HUDEP-2 (cell line): ENCODE measurements at regions not wholly inside any gene's neighbourhood (a gene's known extent, or its start where the extent isn't known, plus 50 kb on each side); places are given as distances from the start of the nearest gene placed in this dataset.
"Not testable (repeated sequence)": the region's sequence is repeated elsewhere in the genome, so short reads cannot be mapped to it uniquely, and the experiment has no call there.

ENCODE experiments used
- DNase-seq, 76 experiments: peaks; one replicate each; lab custom pipeline; 2025; ENCODE audit not compliant: unreplicated experiment in 76 of 76; lab: John Stamatoyannopoulos, UW

GRCh38 chr4:120318196-120318846 is 251.7 kb upstream of the MAD2L1 start:
- no peak for DNase-seq

GRCh38 chr4:120317713-120318112 is 251.1 kb upstream of the MAD2L1 start:
- no peak for DNase-seq

GRCh38 chr4:120316416-120316815 is 249.8 kb upstream of the MAD2L1 start:
- DNase-seq: no peak

- no peak for DNase-seq
Measured at GRCh38 chr4:120314969-120315368, 248.3 kb upstream of the MAD2L1 start.

GRCh38 chr4:120304801-120305200 is 238.2 kb upstream of the MAD2L1 start:
- DNase-seq: no peak

DNA sequence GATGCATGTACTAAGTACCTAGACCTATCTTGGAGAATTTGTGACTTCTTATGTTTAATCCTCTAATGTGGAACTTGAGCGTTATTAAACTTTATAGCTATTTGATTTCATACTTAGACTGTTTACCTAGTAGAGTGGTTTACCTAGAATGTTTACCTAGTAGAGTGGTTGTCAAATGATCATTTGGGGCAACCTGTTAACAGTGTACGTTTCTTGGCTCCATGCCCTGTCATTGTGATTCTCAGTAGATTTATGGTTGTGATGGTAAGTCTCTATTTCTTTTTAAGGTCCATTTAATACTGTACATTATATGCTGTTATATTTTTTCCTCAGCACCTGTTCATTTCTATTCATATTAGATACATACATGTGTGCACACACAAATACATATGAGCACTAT is 233.0 kb upstream of the MAD2L1 start:
- no peak for DNase-seq

GRCh38 chr4:120293341-120293740 is 226.7 kb upstream of the MAD2L1 start:
- DNase-seq: no peak

- no peak for DNase-seq
Measured at GRCh38 chr4:120291541-120291940, 224.9 kb upstream of the MAD2L1 start.

DNA sequence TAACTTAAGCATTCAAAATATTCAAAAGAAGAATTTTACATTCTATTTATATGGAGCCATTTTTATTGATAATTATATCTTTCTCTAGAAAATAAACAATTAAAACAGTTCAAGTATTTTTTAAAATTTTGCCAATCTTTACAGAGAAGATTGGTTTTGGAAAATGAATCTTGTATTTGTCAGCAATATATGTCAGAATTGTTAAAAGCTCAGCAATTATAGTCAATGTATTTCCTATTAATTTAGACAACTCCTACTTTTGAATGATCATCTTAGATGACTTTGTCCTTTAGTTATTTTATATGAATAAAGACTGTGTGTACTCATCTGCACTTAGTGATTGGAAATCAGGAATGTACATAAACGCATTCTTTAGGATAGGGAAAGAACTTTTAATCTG is 223.9 kb upstream of the MAD2L1 start:
- no peak for DNase-seq

DNA sequence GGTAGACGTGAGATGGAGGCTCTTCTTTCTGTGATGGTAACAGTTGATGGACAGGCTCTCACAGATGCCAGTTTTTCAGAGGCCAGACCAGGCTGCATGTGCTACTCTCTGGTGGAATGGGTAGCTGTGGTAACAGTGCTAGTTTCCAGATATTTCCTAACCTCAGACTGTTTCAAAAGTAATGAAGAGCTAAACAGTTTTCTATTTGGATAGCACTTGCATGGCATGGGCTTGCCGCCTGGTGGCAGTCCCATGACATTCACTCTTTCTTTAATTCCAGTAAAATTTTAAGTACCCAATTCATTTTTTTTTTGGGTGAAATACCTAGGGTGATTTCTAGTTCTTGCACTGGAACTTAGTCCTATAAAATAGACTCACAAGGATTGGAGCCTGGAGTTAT is 220.2 kb upstream of the MAD2L1 start:
- no peak for DNase-seq

- DNase-seq: no peak
Measured at GRCh38 chr4:120281581-120281980, 214.9 kb upstream of the MAD2L1 start.

DNA sequence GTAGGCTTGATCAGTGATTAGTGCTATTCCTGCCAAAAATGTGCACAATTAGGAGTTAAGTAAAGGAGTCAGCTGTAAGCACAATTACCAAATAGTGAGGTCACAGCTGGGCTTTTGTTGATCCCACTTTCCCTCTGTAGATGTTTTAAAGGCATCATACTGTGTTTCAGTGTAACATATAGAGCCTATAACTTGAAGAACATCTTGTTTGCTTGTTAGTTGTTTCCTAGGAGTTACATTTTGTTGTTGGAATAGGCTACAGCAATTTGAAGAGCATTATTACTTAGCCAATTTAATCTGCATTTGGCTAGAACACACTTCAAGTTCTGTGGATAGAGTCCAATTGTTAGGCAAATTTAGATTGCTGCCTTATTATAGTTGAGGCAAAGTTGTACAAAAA is 210.7 kb upstream of the MAD2L1 start:
- DNase-seq: no peak

- no peak for DNase-seq
Measured at GRCh38 chr4:120266602-120267001, 200.0 kb upstream of the MAD2L1 start.

GRCh38 chr4:120263618-120264017 is 197.0 kb upstream of the MAD2L1 start:
- DNase-seq: no peak

GRCh38 chr4:120261117-120261516 is 194.5 kb upstream of the MAD2L1 start:
- no peak for DNase-seq

DNA sequence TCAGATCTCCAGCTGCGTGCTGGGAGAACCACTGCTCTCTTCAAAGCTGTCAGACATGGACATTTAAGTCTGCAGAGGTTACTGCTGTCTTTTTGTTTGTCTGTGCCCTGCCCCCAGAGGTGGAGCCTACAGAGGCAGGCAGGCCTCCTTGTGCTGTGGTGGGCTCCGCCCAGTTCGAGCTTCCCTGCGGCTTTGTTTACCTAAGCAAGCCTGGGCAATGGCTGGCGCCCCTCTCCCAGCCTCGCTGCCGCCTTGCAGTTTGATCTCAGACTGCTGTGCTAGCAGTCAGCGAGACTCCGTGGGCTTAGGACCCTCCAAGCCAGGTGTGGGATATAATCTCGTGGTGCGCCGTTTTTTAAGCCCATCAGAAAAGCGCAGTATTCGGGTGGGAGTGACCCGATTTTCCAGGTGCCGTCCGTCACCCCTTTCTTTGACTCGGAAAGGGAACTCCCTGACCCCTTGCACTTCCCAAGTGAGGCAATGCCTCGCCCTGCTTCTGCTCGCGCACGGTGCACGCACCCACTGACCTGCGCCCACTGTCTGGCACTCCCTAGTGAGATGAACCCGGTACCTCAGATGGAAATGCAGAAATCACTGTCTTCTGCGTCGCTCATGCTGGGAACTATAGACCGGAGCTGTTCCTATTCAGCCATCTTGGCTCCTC is 189.6 kb upstream of the MAD2L1 start:
- DNase-seq: not testable (repeated sequence)

DNA sequence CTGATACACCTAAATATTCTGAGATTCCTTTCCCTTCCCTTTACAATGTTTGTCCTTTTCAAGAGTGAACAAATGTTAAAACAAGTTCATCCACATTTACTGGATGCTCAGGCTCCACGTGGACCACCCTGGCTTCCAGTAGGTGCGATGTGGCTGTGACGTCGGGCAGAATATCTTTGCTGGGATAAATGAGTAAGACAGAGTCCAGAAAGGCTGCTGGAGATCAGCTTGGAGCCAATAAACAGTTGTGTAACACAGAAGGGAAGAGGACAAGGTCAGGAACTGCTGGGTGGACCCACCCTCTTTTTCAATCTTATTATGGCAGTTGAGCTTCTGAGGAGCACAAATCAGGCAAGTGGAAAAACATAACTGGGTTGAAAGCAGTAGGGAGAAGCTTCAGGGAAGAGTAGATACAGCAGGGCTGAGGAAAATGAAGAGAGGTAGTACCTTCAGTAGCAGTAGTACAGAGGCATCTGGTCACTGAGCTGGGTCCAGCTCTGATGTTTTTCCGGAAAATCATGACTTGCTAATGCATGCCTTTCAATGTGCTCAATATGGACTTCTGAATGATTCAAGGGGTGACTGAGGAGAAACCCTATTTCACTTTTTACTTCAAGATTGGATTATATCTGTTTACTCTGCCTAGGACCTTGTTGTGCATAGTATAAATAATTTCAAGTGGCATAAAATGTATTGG is 171.8 kb upstream of the MAD2L1 start:
- no peak for DNase-seq

DNA sequence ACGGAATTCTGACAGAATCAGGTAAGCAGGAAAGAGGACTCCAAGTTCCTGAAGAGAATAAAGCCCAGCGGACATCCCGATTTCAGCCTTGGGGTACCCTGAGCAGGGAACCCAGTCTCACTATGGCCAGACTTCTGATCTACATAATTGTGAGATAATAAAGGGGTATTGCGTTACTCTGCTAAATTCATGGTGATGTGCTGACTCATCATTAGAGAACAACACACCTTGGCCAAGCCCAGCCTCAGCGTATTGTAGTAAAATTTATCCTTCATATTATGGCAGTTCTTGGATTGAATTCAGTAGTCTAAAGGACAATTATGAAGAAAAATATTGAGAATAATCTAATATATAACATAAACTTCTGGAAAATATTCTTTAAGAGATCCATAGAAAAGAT is 170.2 kb upstream of the MAD2L1 start:
- no peak for DNase-seq

GRCh38 chr4:120232050-120232449 is 165.4 kb upstream of the MAD2L1 start:
- no peak for DNase-seq

GRCh38 chr4:120228086-120228485 is 161.4 kb upstream of the MAD2L1 start:
- no peak for DNase-seq

- no peak for DNase-seq
Measured at GRCh38 chr4:120227554-120227953, 160.9 kb upstream of the MAD2L1 start.

GRCh38 chr4:120225527-120225926 is 158.9 kb upstream of the MAD2L1 start:
- DNase-seq: no peak
